ENCODE measurements at regions not wholly inside any gene's neighbourhood (a gene's known extent, or its start where the extent isn't known, plus 50 kb on each side); places are given as distances from the start of the nearest gene placed in this dataset.

GRCh38 chr2:217160978-217161973 lies 301.4 kb upstream of the TNP1 start:
- H3K9me3 ChIP-seq (ENCODE audit: low read depth, low read length), result no peaks in the 10 kb centered on the region
- H3K36me3 ChIP-seq (ENCODE audit: insufficient read depth, low read length), result no peaks in the 10 kb centered on the region
- no peak for TF ChIP-seq POLR2AphosphoS5 (IDR thresholded peaks at IDR 0.05; ENCODE audit: borderline replicate concordance, low read depth, low read length)
- no peak for TF ChIP-seq FOXP2 (optimal IDR thresholded peaks at IDR 0.05; ENCODE audit: control extremely low read depth, extremely low read length, insufficient read depth)
- H3K27ac ChIP-seq, result no peak overlapping the region
- DNase-seq (ENCODE audit: low read depth, low spot score), result no peak
- no peak overlapping the region for H3K9ac ChIP-seq (ENCODE audit: insufficient read length)
- H3K4me3 ChIP-seq, result no peak overlapping the region

GRCh38 chr2:217160103-217160743 lies 300.4 kb upstream of the TNP1 start:
- TF ChIP-seq FOXP2 (optimal IDR thresholded peaks at IDR 0.05; ENCODE audit: control extremely low read depth, extremely low read length, insufficient read depth) (no peak), POLR2AphosphoS5 (IDR thresholded peaks at IDR 0.05; ENCODE audit: borderline replicate concordance, low read depth, low read length) (no peak), EZH2 (IDR thresholded peaks at IDR 0.05) (no peak)
- Histone ChIP-seq H3K4me3 (no peak overlapping the region), H3K27ac (no peak overlapping the region), H3K36me3 (ENCODE audit: insufficient read depth, low read length) (no peaks in the 10 kb centered on the region), H3K9me3 (ENCODE audit: low read depth, low read length) (no peaks in the 10 kb centered on the region), H3K9ac (ENCODE audit: insufficient read length) (no peak overlapping the region)
- no peak for DNase-seq (ENCODE audit: low read depth, low spot score)

GRCh38 chr2:217158928-217159327 lies 299.1 kb upstream of the TNP1 start:
- no peaks in the 10 kb centered on the region for H3K36me3 ChIP-seq (ENCODE audit: insufficient read depth, low read length)
- TF ChIP-seq POLR2AphosphoS5 (IDR thresholded peaks at IDR 0.05; ENCODE audit: borderline replicate concordance, low read depth, low read length), result no peak
- no peak for TF ChIP-seq FOXP2 (optimal IDR thresholded peaks at IDR 0.05; ENCODE audit: control extremely low read depth, extremely low read length, insufficient read depth)
- TF ChIP-seq EZH2 (IDR thresholded peaks at IDR 0.05), result no peak
- DNase-seq (ENCODE audit: low read depth, low spot score), result no peak
- no peak overlapping the region for H3K27ac ChIP-seq
- H3K4me3 ChIP-seq, result no peak overlapping the region
- H3K9me3 ChIP-seq (ENCODE audit: low read depth, low read length), result no peaks in the 10 kb centered on the region
- H3K9ac ChIP-seq (ENCODE audit: insufficient read length), result no peak overlapping the region

GRCh38 chr2:217157581-217157980 lies 297.7 kb upstream of the TNP1 start:
- H3K27ac ChIP-seq, result no peak overlapping the region
- H3K9ac ChIP-seq (ENCODE audit: insufficient read length), result no peak overlapping the region
- no peak for DNase-seq (ENCODE audit: low read depth, low spot score)
- TF ChIP-seq POLR2AphosphoS5 (IDR thresholded peaks at IDR 0.05; ENCODE audit: borderline replicate concordance, low read depth, low read length) (no peak), FOXP2 (optimal IDR thresholded peaks at IDR 0.05; ENCODE audit: control extremely low read depth, extremely low read length, insufficient read depth) (no peak), EZH2 (IDR thresholded peaks at IDR 0.05) (no peak)
- no peak overlapping the region for H3K4me3 ChIP-seq
- H3K36me3 ChIP-seq (ENCODE audit: insufficient read depth, low read length), result no peaks in the 10 kb centered on the region
- no peaks in the 10 kb centered on the region for H3K9me3 ChIP-seq (ENCODE audit: low read depth, low read length)

- no peak for DNase-seq (ENCODE audit: low read depth, low spot score)
- no peak for TF ChIP-seq FOXP2 (optimal IDR thresholded peaks at IDR 0.05; ENCODE audit: control extremely low read depth, extremely low read length, insufficient read depth)
- TF ChIP-seq POLR2AphosphoS5 (IDR thresholded peaks at IDR 0.05; ENCODE audit: borderline replicate concordance, low read depth, low read length), result no peak
- TF ChIP-seq EZH2 (IDR thresholded peaks at IDR 0.05), result no peak
- H3K9ac ChIP-seq (ENCODE audit: insufficient read length), result no peak overlapping the region
- H3K4me3 ChIP-seq, result no peak overlapping the region
- H3K9me3 ChIP-seq (ENCODE audit: low read depth, low read length), result no peaks in the 10 kb centered on the region
- H3K27ac ChIP-seq, result no peak overlapping the region
- H3K36me3 ChIP-seq (ENCODE audit: insufficient read depth, low read length), result no peaks in the 10 kb centered on the region
Observed at GRCh38 chr2:217156801-217157200, 296.9 kb upstream of the TNP1 start.

GRCh38 chr2:217154923-217155322 lies 295.1 kb upstream of the TNP1 start:
- no peak overlapping the region for H3K9ac ChIP-seq (ENCODE audit: insufficient read length)
- H3K36me3 ChIP-seq (ENCODE audit: insufficient read depth, low read length), result no peaks in the 10 kb centered on the region
- no peak overlapping the region for H3K4me3 ChIP-seq
- no peak for TF ChIP-seq POLR2AphosphoS5 (IDR thresholded peaks at IDR 0.05; ENCODE audit: borderline replicate concordance, low read depth, low read length)
- no peak for TF ChIP-seq FOXP2 (optimal IDR thresholded peaks at IDR 0.05; ENCODE audit: control extremely low read depth, extremely low read length, insufficient read depth)
- no peak for TF ChIP-seq EZH2 (IDR thresholded peaks at IDR 0.05)
- DNase-seq (ENCODE audit: low read depth, low spot score), result no peak
- H3K27ac ChIP-seq, result no peak overlapping the region
- H3K9me3 ChIP-seq (ENCODE audit: low read depth, low read length), result no peaks in the 10 kb centered on the region

GRCh38 chr2:217153510-217153909 lies 293.6 kb upstream of the TNP1 start:
- no peak overlapping the region for H3K4me3 ChIP-seq
- H3K27ac ChIP-seq, result no peak overlapping the region
- TF ChIP-seq FOXP2 (optimal IDR thresholded peaks at IDR 0.05; ENCODE audit: control extremely low read depth, extremely low read length, insufficient read depth), result no peak
- no peak for TF ChIP-seq EZH2 (IDR thresholded peaks at IDR 0.05)
- TF ChIP-seq POLR2AphosphoS5 (IDR thresholded peaks at IDR 0.05; ENCODE audit: borderline replicate concordance, low read depth, low read length), result no peak
- no peak overlapping the region for H3K9ac ChIP-seq (ENCODE audit: insufficient read length)
- no peaks in the 10 kb centered on the region for H3K9me3 ChIP-seq (ENCODE audit: low read depth, low read length)
- H3K36me3 ChIP-seq (ENCODE audit: insufficient read depth, low read length), result no peaks in the 10 kb centered on the region
- DNase-seq (ENCODE audit: low read depth, low spot score), result no peak

GRCh38 chr2:217152831-217153230 lies 293.0 kb upstream of the TNP1 start:
- no peaks in the 10 kb centered on the region for H3K9me3 ChIP-seq (ENCODE audit: low read depth, low read length)
- TF ChIP-seq POLR2AphosphoS5 (IDR thresholded peaks at IDR 0.05; ENCODE audit: borderline replicate concordance, low read depth, low read length), result no peak
- no peak for TF ChIP-seq FOXP2 (optimal IDR thresholded peaks at IDR 0.05; ENCODE audit: control extremely low read depth, extremely low read length, insufficient read depth)
- TF ChIP-seq EZH2 (IDR thresholded peaks at IDR 0.05), result no peak
- H3K27ac ChIP-seq, result no peak overlapping the region
- H3K36me3 ChIP-seq (ENCODE audit: insufficient read depth, low read length), result no peaks in the 10 kb centered on the region
- no peak overlapping the region for H3K4me3 ChIP-seq
- no peak for DNase-seq (ENCODE audit: low read depth, low spot score)
- no peak overlapping the region for H3K9ac ChIP-seq (ENCODE audit: insufficient read length)

Measured in SK-N-MC (cell line).